ENCODE measurements at regions not wholly inside any gene's neighbourhood (a gene's known extent, or its start where the extent isn't known, plus 50 kb on each side); places are given as distances from the start of the nearest gene placed in this dataset.

DNA sequence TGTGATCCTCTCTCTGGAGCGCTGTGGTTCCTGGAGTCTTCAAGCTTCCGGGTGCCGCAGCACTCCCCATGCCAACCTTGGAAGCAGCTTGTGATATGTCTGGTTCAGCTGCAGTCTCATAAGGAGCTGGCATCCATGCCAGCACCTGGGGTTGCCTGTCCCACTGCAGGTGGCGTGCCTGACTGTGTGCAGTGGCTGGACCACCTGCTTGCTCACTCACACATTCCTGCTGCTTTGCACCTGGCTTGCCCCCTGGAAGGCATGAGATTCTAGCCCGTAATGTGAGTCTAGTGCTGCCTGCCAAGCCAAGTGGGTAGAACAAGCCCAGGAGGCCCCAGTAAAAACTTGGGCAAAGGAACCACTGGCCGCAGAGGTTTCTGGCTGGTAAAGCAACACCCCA is 687.2 kb upstream of the AADAT start:
- TF ChIP-seq, protein P1, sequence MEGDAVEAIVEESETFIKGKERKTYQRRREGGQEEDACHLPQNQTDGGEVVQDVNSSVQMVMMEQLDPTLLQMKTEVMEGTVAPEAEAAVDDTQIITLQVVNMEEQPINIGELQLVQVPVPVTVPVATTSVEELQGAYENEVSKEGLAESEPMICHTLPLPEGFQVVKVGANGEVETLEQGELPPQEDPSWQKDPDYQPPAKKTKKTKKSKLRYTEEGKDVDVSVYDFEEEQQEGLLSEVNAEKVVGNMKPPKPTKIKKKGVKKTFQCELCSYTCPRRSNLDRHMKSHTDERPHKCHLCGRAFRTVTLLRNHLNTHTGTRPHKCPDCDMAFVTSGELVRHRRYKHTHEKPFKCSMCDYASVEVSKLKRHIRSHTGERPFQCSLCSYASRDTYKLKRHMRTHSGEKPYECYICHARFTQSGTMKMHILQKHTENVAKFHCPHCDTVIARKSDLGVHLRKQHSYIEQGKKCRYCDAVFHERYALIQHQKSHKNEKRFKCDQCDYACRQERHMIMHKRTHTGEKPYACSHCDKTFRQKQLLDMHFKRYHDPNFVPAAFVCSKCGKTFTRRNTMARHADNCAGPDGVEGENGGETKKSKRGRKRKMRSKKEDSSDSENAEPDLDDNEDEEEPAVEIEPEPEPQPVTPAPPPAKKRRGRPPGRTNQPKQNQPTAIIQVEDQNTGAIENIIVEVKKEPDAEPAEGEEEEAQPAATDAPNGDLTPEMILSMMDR (IDR thresholded peaks at IDR 0.05 in 4 of 5, conservative IDR thresholded peaks at IDR 0.05 in 1 of 5) = no peak
- TF ChIP-seq POLR2A (IDR thresholded peaks at IDR 0.05) = no peak

Measured in gastrocnemius medialis (tissue), 4 donors.